NT2/D1 (cell line): ENCODE measurements at regions not wholly inside any gene's neighbourhood (a gene's known extent, or its start where the extent isn't known, plus 50 kb on each side); places are given as distances from the start of the nearest gene placed in this dataset.

ENCODE experiments used
- SUZ12 ChIP-seq: IDR thresholded peaks from 2 replicates; pipeline ENCODE4 v1.6.1; 2011; ENCODE audit not compliant: insufficient read length, insufficient read depth; ENCODE audit errors: extremely low read depth
- YY1 ChIP-seq: IDR thresholded peaks from 2 replicates; pipeline ENCODE4 v1.6.1; 2011; ENCODE audit not compliant: insufficient read length, insufficient read depth
- ZNF274 ChIP-seq: IDR thresholded peaks from 2 replicates; pipeline ENCODE4 v1.6.1; 2011; ENCODE audit warnings: mild to moderate bottlenecking, low read depth, low read length

DNA sequence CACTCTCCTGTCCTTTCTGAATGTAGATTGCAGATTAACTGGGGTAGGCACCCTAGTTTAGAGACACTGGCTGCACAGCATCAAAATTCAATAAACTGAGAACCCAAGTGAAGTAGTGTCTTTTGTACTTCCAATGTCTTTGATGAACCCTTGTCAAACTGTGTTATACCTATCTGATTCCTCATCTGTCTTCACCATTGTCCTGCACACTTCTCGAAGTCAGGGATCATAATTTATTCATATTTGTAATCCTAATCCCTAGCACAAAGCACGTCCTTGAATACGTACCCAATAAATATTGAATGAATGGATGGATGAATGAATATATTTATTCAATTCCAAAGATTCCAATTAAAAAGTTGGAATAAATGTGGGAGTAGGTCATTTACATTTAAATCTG lies 256.6 kb upstream of the PTBP2 start:
- TF ChIP-seq YY1: no peak
- no peak for TF ChIP-seq ZNF274
- TF ChIP-seq SUZ12: no peak
